ENCODE measurements at regions not wholly inside any gene's neighbourhood (a gene's known extent, or its start where the extent isn't known, plus 50 kb on each side); places are given as distances from the start of the nearest gene placed in this dataset.

GRCh38 chr14:87321548-87321947, 671.4 kb downstream of the GALC start:
- no peak for DNase-seq (ENCODE audit: low spot score)
- no peak for FAIRE-seq

- FAIRE-seq (no peak), DNase-seq (ENCODE audit: low spot score) (no peak)
Measured at GRCh38 chr14:87312894-87313205, 680.1 kb downstream of the GALC start.

GRCh38 chr14:87312169-87312893, 680.7 kb downstream of the GALC start:
- FAIRE-seq (no peak), DNase-seq (ENCODE audit: low spot score) (no peak)

- no peak for DNase-seq (ENCODE audit: low spot score)
- no peak for FAIRE-seq
Measured at GRCh38 chr14:87309557-87309956, 683.4 kb downstream of the GALC start.

GRCh38 chr14:87306409-87307168, 686.4 kb downstream of the GALC start:
- DNase-seq (ENCODE audit: low spot score) (no peak), FAIRE-seq (no peak)

GRCh38 chr14:87305345-87305744, 687.6 kb downstream of the GALC start:
- FAIRE-seq (no peak), DNase-seq (ENCODE audit: low spot score) (no peak)

GRCh38 chr14:87304404-87304803, 688.6 kb downstream of the GALC start:
- FAIRE-seq: no peak
- no peak for DNase-seq (ENCODE audit: low spot score)

- FAIRE-seq (no peak), DNase-seq (ENCODE audit: low spot score) (no peak)
Measured at GRCh38 chr14:87286826-87287225, 706.2 kb downstream of the GALC start.

- FAIRE-seq: no peak
- no peak for DNase-seq (ENCODE audit: low spot score)
Measured at GRCh38 chr14:87286191-87286590, 706.8 kb downstream of the GALC start.

- DNase-seq (ENCODE audit: low spot score) (no peak), FAIRE-seq (no peak)
Measured at GRCh38 chr14:87285506-87285905, 707.5 kb downstream of the GALC start.

GRCh38 chr14:87283547-87283946, 709.4 kb downstream of the GALC start:
- FAIRE-seq (no peak), DNase-seq (ENCODE audit: low spot score) (no peak)

- no peak for FAIRE-seq
- DNase-seq (ENCODE audit: low spot score): no peak
Measured at GRCh38 chr14:87282266-87282665, 710.7 kb downstream of the GALC start.

GRCh38 chr14:87278415-87278814, 714.6 kb downstream of the GALC start:
- FAIRE-seq: no peak
- no peak for DNase-seq (ENCODE audit: low spot score)

GRCh38 chr14:87271331-87271730, 721.7 kb downstream of the GALC start:
- DNase-seq (ENCODE audit: low spot score) (no peak), FAIRE-seq (no peak)

GRCh38 chr14:87268997-87269396, 724.0 kb downstream of the GALC start:
- no peak for FAIRE-seq
- no peak for DNase-seq (ENCODE audit: low spot score)

- FAIRE-seq: no peak
- DNase-seq (ENCODE audit: low spot score): no peak
Measured at GRCh38 chr14:87264796-87265195, 728.2 kb downstream of the GALC start.

GRCh38 chr14:87264272-87264785, 728.7 kb downstream of the GALC start:
- FAIRE-seq: no peak

GRCh38 chr14:87261621-87262020, 731.4 kb downstream of the GALC start:
- no peak for DNase-seq (ENCODE audit: low spot score)
- no peak for FAIRE-seq

More at GRCh38 chr14:87264272-87264785, 728.7 kb downstream of the GALC start:
- DNase-seq (ENCODE audit: low spot score): no peak

- FAIRE-seq (no peak), DNase-seq (ENCODE audit: low spot score) (no peak)
Measured at GRCh38 chr14:87260460-87260859, 732.5 kb downstream of the GALC start.

GRCh38 chr14:87257421-87257820, 735.6 kb downstream of the GALC start:
- FAIRE-seq (no peak), DNase-seq (ENCODE audit: low spot score) (no peak)

GRCh38 chr14:87255058-87255457, 737.9 kb downstream of the GALC start:
- DNase-seq (ENCODE audit: low spot score): no peak

GRCh38 chr14:87254331-87254874, 738.6 kb downstream of the GALC start:
- FAIRE-seq: no peak

More at GRCh38 chr14:87255058-87255457, 737.9 kb downstream of the GALC start:
- FAIRE-seq: no peak

More at GRCh38 chr14:87254331-87254874, 738.6 kb downstream of the GALC start:
- no peak for DNase-seq (ENCODE audit: low spot score)
